ENCODE measurements at regions not wholly inside any gene's neighbourhood (a gene's known extent, or its start where the extent isn't known, plus 50 kb on each side); places are given as distances from the start of the nearest gene placed in this dataset.

DNA sequence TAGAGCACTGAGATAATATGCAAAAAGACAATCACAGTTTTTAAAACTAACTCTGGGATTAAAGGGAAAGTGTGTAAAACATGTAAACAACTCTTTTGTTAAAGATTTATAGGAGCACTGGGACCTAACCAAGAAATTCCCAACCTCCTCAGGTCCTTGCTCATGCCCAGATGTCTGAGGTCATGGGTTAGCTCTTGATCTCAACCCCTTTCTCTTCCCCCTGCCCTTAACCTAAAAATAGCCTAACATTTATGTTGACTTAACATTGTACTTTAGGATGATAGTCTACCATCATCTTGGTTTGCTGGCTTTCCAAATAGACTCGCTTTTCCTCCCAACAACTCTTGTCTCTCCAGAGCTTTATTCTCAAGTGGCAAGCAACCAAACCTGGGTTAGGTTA, 258.2 kb upstream of the FAT3 start:
- TF ChIP-seq, protein P1, sequence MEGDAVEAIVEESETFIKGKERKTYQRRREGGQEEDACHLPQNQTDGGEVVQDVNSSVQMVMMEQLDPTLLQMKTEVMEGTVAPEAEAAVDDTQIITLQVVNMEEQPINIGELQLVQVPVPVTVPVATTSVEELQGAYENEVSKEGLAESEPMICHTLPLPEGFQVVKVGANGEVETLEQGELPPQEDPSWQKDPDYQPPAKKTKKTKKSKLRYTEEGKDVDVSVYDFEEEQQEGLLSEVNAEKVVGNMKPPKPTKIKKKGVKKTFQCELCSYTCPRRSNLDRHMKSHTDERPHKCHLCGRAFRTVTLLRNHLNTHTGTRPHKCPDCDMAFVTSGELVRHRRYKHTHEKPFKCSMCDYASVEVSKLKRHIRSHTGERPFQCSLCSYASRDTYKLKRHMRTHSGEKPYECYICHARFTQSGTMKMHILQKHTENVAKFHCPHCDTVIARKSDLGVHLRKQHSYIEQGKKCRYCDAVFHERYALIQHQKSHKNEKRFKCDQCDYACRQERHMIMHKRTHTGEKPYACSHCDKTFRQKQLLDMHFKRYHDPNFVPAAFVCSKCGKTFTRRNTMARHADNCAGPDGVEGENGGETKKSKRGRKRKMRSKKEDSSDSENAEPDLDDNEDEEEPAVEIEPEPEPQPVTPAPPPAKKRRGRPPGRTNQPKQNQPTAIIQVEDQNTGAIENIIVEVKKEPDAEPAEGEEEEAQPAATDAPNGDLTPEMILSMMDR (IDR thresholded peaks at IDR 0.05) = no peak
- TF ChIP-seq, protein P2, sequence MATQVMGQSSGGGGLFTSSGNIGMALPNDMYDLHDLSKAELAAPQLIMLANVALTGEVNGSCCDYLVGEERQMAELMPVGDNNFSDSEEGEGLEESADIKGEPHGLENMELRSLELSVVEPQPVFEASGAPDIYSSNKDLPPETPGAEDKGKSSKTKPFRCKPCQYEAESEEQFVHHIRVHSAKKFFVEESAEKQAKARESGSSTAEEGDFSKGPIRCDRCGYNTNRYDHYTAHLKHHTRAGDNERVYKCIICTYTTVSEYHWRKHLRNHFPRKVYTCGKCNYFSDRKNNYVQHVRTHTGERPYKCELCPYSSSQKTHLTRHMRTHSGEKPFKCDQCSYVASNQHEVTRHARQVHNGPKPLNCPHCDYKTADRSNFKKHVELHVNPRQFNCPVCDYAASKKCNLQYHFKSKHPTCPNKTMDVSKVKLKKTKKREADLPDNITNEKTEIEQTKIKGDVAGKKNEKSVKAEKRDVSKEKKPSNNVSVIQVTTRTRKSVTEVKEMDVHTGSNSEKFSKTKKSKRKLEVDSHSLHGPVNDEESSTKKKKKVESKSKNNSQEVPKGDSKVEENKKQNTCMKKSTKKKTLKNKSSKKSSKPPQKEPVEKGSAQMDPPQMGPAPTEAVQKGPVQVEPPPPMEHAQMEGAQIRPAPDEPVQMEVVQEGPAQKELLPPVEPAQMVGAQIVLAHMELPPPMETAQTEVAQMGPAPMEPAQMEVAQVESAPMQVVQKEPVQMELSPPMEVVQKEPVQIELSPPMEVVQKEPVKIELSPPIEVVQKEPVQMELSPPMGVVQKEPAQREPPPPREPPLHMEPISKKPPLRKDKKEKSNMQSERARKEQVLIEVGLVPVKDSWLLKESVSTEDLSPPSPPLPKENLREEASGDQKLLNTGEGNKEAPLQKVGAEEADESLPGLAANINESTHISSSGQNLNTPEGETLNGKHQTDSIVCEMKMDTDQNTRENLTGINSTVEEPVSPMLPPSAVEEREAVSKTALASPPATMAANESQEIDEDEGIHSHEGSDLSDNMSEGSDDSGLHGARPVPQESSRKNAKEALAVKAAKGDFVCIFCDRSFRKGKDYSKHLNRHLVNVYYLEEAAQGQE (IDR thresholded peaks at IDR 0.05; ENCODE audit: insufficient read depth in 1 of 2, low read depth in 2 of 2, low read length in 1 of 2) = no peak
- no peak for TF ChIP-seq TCF7L2 (IDR thresholded peaks at IDR 0.05; ENCODE audit: low read depth, low read length)
- TF ChIP-seq POLR2AphosphoS5 (IDR thresholded peaks at IDR 0.05; ENCODE audit: low read depth, low read length) = no peak
- TF ChIP-seq SIN3A (IDR thresholded peaks at IDR 0.05; ENCODE audit: borderline replicate concordance, insufficient read depth, low read depth, low read length) = no peak
